Neural cell (in vitro differentiated cells): ENCODE measurements at regions not wholly inside any gene's neighbourhood (a gene's known extent, or its start where the extent isn't known, plus 50 kb on each side); places are given as distances from the start of the nearest gene placed in this dataset.
"Not testable (repeated sequence)": the region's sequence is repeated elsewhere in the genome, so short reads cannot be mapped to it uniquely, and the experiment has no call there.

Experiments used
- H2AFZ ChIP-seq: fragments of 200-600, 300-800 bp; sonication (generic), shearing (Covaris generic); 2 replicates; pipeline ENCODE4 v1.6.0; 2014; ENCODE audit warnings: low read depth, mild to moderate bottlenecking, antibody characterized with exemption, low read length, moderate library complexity
- H3F3A ChIP-seq: fragments of 200-600 bp; shearing (Covaris generic); 2 replicates; pipeline ENCODE4 v1.6.1; 2016; ENCODE audit warnings: mild to moderate bottlenecking, moderate library complexity, mixed read lengths, antibody characterized with exemption, low read length; ENCODE audit not compliant: insufficient read depth, poor library complexity, severe bottlenecking
- H3K27ac ChIP-seq: fragments of 200-600, 300-800 bp; sonication (generic), shearing (Covaris generic); 2 replicates; pipeline ENCODE4 v1.5.1; 2014; ENCODE audit warnings: mild to moderate bottlenecking, low read length, moderate library complexity
- H3K27me3 ChIP-seq: fragments of 300-800, 200-600 bp; sonication (generic), shearing (Covaris generic); 2 replicates; pipeline ENCODE4 v1.6.0; 2014; ENCODE audit warnings: mild to moderate bottlenecking, low read depth, low read length, moderate library complexity; ENCODE audit not compliant: insufficient read depth
- H3K36me3 ChIP-seq: fragments of 300-800, 200-600 bp; sonication (generic), shearing (Covaris generic); 2 replicates; pipeline ENCODE4 v1.5.1; 2014; ENCODE audit warnings: mild to moderate bottlenecking, antibody characterized with exemption, low read length, moderate library complexity; ENCODE audit not compliant: insufficient read depth
- H3K4me2 ChIP-seq: fragments of 300-800, 200-600 bp; sonication (generic), shearing (Covaris generic); 2 replicates; pipeline ENCODE4 v1.6.0; 2014; ENCODE audit warnings: mild to moderate bottlenecking, low read length
- H3K4me3 ChIP-seq: fragments of 300-800, 200-600 bp; sonication (generic), shearing (Covaris generic); 2 replicates; pipeline ENCODE4 v1.5.1; 2014; ENCODE audit warnings: mild to moderate bottlenecking, low read length, moderate library complexity
- H3K79me2 ChIP-seq: fragments of 200-600 bp; shearing (Covaris generic); replicated peaks from 2 replicates; pipeline ENCODE4 v1.6.0; 2014; ENCODE audit warnings: mild to moderate bottlenecking, low read length, moderate library complexity; ENCODE audit not compliant: insufficient read depth
- H3K9ac ChIP-seq: fragments of 300-800, 200-600 bp; sonication (generic), shearing (Covaris generic); 2 replicates; pipeline ENCODE4 v1.6.1; 2016; ENCODE audit warnings: mild to moderate bottlenecking, low read length, mixed read lengths
- H3K9me2 ChIP-seq: fragments of 200-600 bp; shearing (Covaris generic); 2 replicates; pipeline ENCODE4 v1.6.1; 2016; ENCODE audit warnings: mild to moderate bottlenecking, low read length, mixed read lengths; ENCODE audit not compliant: insufficient read depth
- H3K9me3 ChIP-seq: fragments of 200-600, 300-800 bp; sonication (generic), shearing (Covaris generic); 2 replicates; pipeline ENCODE4 v1.6.1; 2016; ENCODE audit warnings: mild to moderate bottlenecking, mixed run types, low read length, moderate library complexity, mixed read lengths
- H4K20me1 ChIP-seq: fragments of 200-600 bp; shearing (Covaris generic); 2 replicates; pipeline ENCODE4 v1.6.1; 2016; ENCODE audit warnings: mild to moderate bottlenecking, mixed run types; ENCODE audit not compliant: insufficient read depth
- EP300 ChIP-seq: fragments of 450-650 bp; conservative IDR thresholded peaks from 2 replicates; pipeline ENCODE4 v1.6.1; 2014; ENCODE audit warnings: antibody characterized with exemption, mild to moderate bottlenecking, moderate library complexity; ENCODE audit not compliant: poor library complexity, severe bottlenecking
- EZH2 ChIP-seq: fragments of 200-600, 300-800 bp; shearing (Covaris generic), sonication (generic); IDR thresholded peaks from 2 replicates; pipeline ENCODE4 v1.6.1; 2014; ENCODE audit warnings: antibody characterized with exemption, low read length, borderline replicate concordance, mild to moderate bottlenecking; ENCODE audit not compliant: insufficient read depth, poor library complexity, severe bottlenecking
- MXI1 ChIP-seq: fragments of 450-650 bp; conservative IDR thresholded peaks from 2 replicates; pipeline ENCODE4 v1.6.1; 2014; ENCODE audit warnings: antibody characterized with exemption, mild to moderate bottlenecking; ENCODE audit not compliant: poor library complexity, severe bottlenecking
- POLR2AphosphoS5 ChIP-seq: IDR thresholded peaks from 2 replicates; pipeline ENCODE4 v1.6.1; 2012
- RAD21 ChIP-seq: fragments of 450-650 bp; conservative IDR thresholded peaks from 2 replicates; pipeline ENCODE4 v1.6.1; 2014; ENCODE audit warnings: antibody characterized with exemption, mild to moderate bottlenecking, moderate library complexity
- SMC3 ChIP-seq: fragments of 450-650 bp; conservative IDR thresholded peaks from 2 replicates; pipeline ENCODE4 v1.6.1; 2014; ENCODE audit warnings: antibody characterized with exemption, mild to moderate bottlenecking, moderate library complexity; ENCODE audit not compliant: poor library complexity
- TAF1 ChIP-seq: IDR thresholded peaks from 2 replicates; pipeline ENCODE4 v1.6.1; 2012; ENCODE audit warnings: low read depth
- TF ChIP-seq, protein P1 (sequence below): fragments of 450-650 bp; IDR thresholded peaks from 2 replicates; pipeline ENCODE4 v1.5.1; 2014; ENCODE audit warnings: antibody characterized with exemption, mild to moderate bottlenecking, moderate library complexity; ENCODE audit not compliant: poor library complexity, severe bottlenecking
- TF ChIP-seq, protein P2 (sequence below): IDR thresholded peaks from 2 replicates; pipeline ENCODE4 v1.6.1; 2012; ENCODE audit warnings: borderline replicate concordance

DNA sequence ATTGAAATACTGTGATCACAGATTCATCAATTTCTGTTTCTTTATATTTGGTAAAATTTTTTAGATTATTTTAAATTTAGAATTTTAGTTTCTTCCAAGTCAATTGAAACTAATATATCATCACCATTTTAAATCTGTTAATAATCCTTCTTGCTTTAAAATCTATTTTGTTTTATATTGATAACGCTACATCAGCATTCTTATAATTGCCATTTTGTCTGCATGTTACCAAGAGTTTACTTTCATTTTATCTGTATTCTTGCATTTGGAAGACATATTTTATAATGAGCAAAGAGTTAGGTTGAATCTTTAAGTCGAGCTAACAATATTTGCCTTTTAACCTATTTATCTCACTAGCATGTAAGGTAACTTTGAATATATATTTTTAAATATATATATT, 890.6 kb downstream of the DNAJB9 start:
- Histone ChIP-seq H3F3A (no peaks in the 10 kb centered on the region), H3K9me3 (no peaks in the 10 kb centered on the region), H3K4me2 (no peak overlapping the region), H3K9me2 (no peaks in the 10 kb centered on the region), H3K27ac (no peak overlapping the region), H3K27me3 (no peaks in the 10 kb centered on the region), H3K79me2 (no peaks in the 10 kb centered on the region), H3K36me3 (no peaks in the 10 kb centered on the region), H3K4me3 (no peak overlapping the region), H3K9ac (no peak overlapping the region), H2AFZ (no peak overlapping the region), H4K20me1 (no peaks in the 10 kb centered on the region)
- no peak for TF ChIP-seq MXI1
- TF ChIP-seq, protein P1, sequence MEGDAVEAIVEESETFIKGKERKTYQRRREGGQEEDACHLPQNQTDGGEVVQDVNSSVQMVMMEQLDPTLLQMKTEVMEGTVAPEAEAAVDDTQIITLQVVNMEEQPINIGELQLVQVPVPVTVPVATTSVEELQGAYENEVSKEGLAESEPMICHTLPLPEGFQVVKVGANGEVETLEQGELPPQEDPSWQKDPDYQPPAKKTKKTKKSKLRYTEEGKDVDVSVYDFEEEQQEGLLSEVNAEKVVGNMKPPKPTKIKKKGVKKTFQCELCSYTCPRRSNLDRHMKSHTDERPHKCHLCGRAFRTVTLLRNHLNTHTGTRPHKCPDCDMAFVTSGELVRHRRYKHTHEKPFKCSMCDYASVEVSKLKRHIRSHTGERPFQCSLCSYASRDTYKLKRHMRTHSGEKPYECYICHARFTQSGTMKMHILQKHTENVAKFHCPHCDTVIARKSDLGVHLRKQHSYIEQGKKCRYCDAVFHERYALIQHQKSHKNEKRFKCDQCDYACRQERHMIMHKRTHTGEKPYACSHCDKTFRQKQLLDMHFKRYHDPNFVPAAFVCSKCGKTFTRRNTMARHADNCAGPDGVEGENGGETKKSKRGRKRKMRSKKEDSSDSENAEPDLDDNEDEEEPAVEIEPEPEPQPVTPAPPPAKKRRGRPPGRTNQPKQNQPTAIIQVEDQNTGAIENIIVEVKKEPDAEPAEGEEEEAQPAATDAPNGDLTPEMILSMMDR: no peak
- TF ChIP-seq POLR2AphosphoS5: no peak
- no peak for TF ChIP-seq RAD21
- TF ChIP-seq SMC3: no peak
- TF ChIP-seq, protein P2, sequence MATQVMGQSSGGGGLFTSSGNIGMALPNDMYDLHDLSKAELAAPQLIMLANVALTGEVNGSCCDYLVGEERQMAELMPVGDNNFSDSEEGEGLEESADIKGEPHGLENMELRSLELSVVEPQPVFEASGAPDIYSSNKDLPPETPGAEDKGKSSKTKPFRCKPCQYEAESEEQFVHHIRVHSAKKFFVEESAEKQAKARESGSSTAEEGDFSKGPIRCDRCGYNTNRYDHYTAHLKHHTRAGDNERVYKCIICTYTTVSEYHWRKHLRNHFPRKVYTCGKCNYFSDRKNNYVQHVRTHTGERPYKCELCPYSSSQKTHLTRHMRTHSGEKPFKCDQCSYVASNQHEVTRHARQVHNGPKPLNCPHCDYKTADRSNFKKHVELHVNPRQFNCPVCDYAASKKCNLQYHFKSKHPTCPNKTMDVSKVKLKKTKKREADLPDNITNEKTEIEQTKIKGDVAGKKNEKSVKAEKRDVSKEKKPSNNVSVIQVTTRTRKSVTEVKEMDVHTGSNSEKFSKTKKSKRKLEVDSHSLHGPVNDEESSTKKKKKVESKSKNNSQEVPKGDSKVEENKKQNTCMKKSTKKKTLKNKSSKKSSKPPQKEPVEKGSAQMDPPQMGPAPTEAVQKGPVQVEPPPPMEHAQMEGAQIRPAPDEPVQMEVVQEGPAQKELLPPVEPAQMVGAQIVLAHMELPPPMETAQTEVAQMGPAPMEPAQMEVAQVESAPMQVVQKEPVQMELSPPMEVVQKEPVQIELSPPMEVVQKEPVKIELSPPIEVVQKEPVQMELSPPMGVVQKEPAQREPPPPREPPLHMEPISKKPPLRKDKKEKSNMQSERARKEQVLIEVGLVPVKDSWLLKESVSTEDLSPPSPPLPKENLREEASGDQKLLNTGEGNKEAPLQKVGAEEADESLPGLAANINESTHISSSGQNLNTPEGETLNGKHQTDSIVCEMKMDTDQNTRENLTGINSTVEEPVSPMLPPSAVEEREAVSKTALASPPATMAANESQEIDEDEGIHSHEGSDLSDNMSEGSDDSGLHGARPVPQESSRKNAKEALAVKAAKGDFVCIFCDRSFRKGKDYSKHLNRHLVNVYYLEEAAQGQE: no peak
- no peak for TF ChIP-seq EZH2
- no peak for TF ChIP-seq EP300
- no peak for TF ChIP-seq TAF1

DNA sequence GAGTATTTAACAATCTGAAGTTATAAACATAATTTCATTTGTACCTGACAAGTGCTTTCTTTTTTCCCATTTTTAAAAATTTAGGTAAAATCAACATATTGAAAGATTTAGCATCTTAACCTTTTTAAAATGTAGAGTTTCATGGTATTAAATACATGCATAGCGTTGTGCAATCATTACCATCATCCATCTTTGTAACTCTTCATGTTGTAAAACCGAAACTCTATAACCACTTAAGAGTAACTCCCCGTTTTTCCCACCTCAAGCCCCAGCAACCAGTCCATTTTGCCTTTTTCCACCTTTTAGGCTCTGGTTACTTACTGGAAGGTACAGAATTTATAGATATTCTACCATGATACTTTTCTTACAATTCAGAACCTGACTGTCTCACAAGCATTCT, 892.5 kb downstream of the DNAJB9 start:
- Histone ChIP-seq H2AFZ (no peak overlapping the region), H3K9me3 (no peaks in the 10 kb centered on the region), H3K36me3 (no peaks in the 10 kb centered on the region), H3K9me2 (no peaks in the 10 kb centered on the region), H3F3A (no peaks in the 10 kb centered on the region), H3K4me2 (no peak overlapping the region), H3K9ac (no peak overlapping the region), H3K27me3 (no peaks in the 10 kb centered on the region), H3K79me2 (no peaks in the 10 kb centered on the region), H3K27ac (no peak overlapping the region), H3K4me3 (no peak overlapping the region), H4K20me1 (no peaks in the 10 kb centered on the region)
- TF ChIP-seq, protein P1: no peak

DNA sequence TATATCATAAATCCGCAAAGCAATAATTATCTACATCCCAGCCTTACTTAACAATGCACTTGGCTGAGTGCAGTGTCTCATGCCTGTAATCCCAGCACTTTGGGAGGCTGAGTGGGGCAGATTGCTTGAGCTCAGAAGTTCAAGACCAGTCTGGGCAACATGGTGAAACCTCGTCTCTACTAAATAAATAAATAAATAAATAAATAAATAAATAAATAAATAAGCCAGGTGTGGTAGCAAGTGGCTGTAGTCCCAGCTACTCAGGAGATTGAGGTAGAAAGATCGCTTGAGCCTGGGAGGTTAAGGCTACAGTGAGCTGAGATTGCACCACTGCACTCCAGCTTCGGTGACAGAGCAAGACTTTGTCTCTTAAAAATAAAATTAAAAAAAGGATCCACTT, 898.1 kb downstream of the DNAJB9 start:
- not testable (repeated sequence) for H3K27me3 ChIP-seq, H3K9me3 ChIP-seq, H3K4me2 ChIP-seq, H3K36me3 ChIP-seq, H2AFZ ChIP-seq, H3F3A ChIP-seq, H3K27ac ChIP-seq, H3K9ac ChIP-seq, H3K79me2 ChIP-seq, H3K9me2 ChIP-seq, H3K4me3 ChIP-seq, H4K20me1 ChIP-seq
